ENCODE measurements at regions not wholly inside any gene's neighbourhood (a gene's known extent, or its start where the extent isn't known, plus 50 kb on each side); places are given as distances from the start of the nearest gene placed in this dataset.

GRCh38 chr4:160142579-160142978, 1039.7 kb downstream of the RAPGEF2 start:
- no peaks in the 10 kb centered on the region for H3K9me3 ChIP-seq (ENCODE audit: low read length)
- WGBS (ENCODE audit: low lambda C conversion rate): 0% methylated on average over 2 of the region's 2 CpGs

DNA sequence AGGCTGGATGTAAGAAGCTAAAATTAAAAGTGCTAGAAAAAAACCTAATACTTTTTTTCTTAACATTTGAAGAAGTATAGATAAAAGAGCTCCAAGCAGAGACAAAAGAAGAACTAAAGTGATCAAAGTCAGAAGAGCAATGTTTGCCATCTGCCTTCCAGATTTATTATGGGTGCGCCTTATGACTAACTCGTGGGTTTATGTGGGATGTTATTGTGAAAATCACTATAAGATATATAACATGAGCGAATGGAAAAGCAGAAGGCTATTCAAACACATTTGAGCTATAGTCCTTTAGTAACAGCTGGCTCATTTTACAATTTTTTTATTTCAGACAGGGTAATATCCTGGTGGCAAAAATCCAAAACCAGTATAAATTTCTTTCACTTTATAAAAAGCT, 1040.7 kb downstream of the RAPGEF2 start:
- no peak overlapping the region for H3K4me2 ChIP-seq (ENCODE audit: low read depth, low read length)
- no peak for TF ChIP-seq ZNF704 (CRISPR knock-in tag; IDR thresholded peaks at IDR 0.05; ENCODE audit: borderline replicate concordance)
- TF ChIP-seq SOX5 (CRISPR knock-in tag; IDR thresholded peaks at IDR 0.05; ENCODE audit: borderline replicate concordance): no peak
- TF ChIP-seq STAG1 (CRISPR knock-in tag; IDR thresholded peaks at IDR 0.05): no peak
- intact Hi-C loops (cut with micrococcal nuclease; ENCODE audit: unreplicated experiment) (no loop called here), in situ Hi-C loops (cut with HindIII; ENCODE audit: extremely low pct_ligation_motif_present, low pct_unique_long_range_greater_than_20kb) (no loop called here)
- no peak overlapping the region for H3K27ac ChIP-seq (ENCODE audit: extremely low read length, insufficient read depth, low read length)
- no peak overlapping the region for H3K4me3 ChIP-seq (replicated peaks in 1 of 3; ENCODE audit: insufficient read depth in 1 of 3, low read depth in 2 of 3, low read length in 3 of 3)
- H3K4me1 ChIP-seq (ENCODE audit: insufficient read depth, low read length): no peaks in the 10 kb centered on the region
- no peak for DNase-seq (ENCODE audit: low spot score)
- 1% methylated on average over 3 of the region's 3 CpGs for WGBS (ENCODE audit: low lambda C conversion rate)
- FAIRE-seq: no peak
- BruUV-seq (replicated peaks): no TSS peak
- H3K36me3 ChIP-seq (replicated peaks in 1 of 2; ENCODE audit: control insufficient read depth in 1 of 2, insufficient read depth in 2 of 2, low read length in 2 of 2): no peaks in the 10 kb centered on the region
- no peak overlapping the region for H3K9ac ChIP-seq (ENCODE audit: insufficient read depth, low read depth, low read length)
- no peak for ATAC-seq
- no peaks in the 10 kb centered on the region for H4K20me1 ChIP-seq (ENCODE audit: insufficient read depth, low read length)
- POLR2A ChIA-PET: no interaction called here
- CTCF ChIA-PET (ENCODE audit: low intra/inter-chr PET ratio, low total read pairs): no interaction called here
- no peak overlapping the region for H2AFZ ChIP-seq (ENCODE audit: low read length)
- no peaks in the 10 kb centered on the region for H3K9me3 ChIP-seq (ENCODE audit: low read length)
- no peaks in the 10 kb centered on the region for H3K79me2 ChIP-seq (ENCODE audit: insufficient read depth, low read length)
- no peaks in the 10 kb centered on the region for H3K27me3 ChIP-seq (ENCODE audit: control insufficient read depth in 1 of 2, insufficient read depth in 2 of 2, low read length in 2 of 2)

More at GRCh38 chr4:160142579-160142978, 1039.7 kb downstream of the RAPGEF2 start:
- TF ChIP-seq ZNF766 (CRISPR knock-in tag; IDR thresholded peaks at IDR 0.05; ENCODE audit: borderline replicate concordance) (no peak), ESRRA (CRISPR knock-in tag; IDR thresholded peaks at IDR 0.05; ENCODE audit: low read depth) (no peak), NR1H2 (CRISPR knock-in tag; IDR thresholded peaks at IDR 0.05; ENCODE audit: borderline replicate concordance, low read depth) (no peak), ZNF75D (CRISPR knock-in tag; IDR thresholded peaks at IDR 0.05; ENCODE audit: borderline replicate concordance) (no peak)
- H3K36me3 ChIP-seq (replicated peaks in 1 of 2; ENCODE audit: control insufficient read depth in 1 of 2, insufficient read depth in 2 of 2, low read length in 2 of 2): no peaks in the 10 kb centered on the region
- H3K4me2 ChIP-seq (ENCODE audit: low read depth, low read length): no peak overlapping the region
- ChIA-PET POLR2A (no interaction called here), CTCF (ENCODE audit: low intra/inter-chr PET ratio, low total read pairs) (no interaction called here)
- no peak overlapping the region for H2AFZ ChIP-seq (ENCODE audit: low read length)
- H3K9ac ChIP-seq (ENCODE audit: insufficient read depth, low read depth, low read length): no peak overlapping the region
- no peaks in the 10 kb centered on the region for H3K4me1 ChIP-seq (ENCODE audit: insufficient read depth, low read length)
- DNase-seq (ENCODE audit: low spot score) (no peak), ATAC-seq (no peak), FAIRE-seq (no peak)
- H3K79me2 ChIP-seq (ENCODE audit: insufficient read depth, low read length): no peaks in the 10 kb centered on the region
- no peak overlapping the region for H3K27ac ChIP-seq (ENCODE audit: extremely low read length, insufficient read depth, low read length)
- intact Hi-C loops (cut with micrococcal nuclease; ENCODE audit: unreplicated experiment) (no loop called here), in situ Hi-C loops (cut with HindIII; ENCODE audit: extremely low pct_ligation_motif_present, low pct_unique_long_range_greater_than_20kb) (no loop called here)
- no peak overlapping the region for H3K4me3 ChIP-seq (replicated peaks in 1 of 3; ENCODE audit: insufficient read depth in 1 of 3, low read depth in 2 of 3, low read length in 3 of 3)
- BruUV-seq (replicated peaks): no TSS peak
- no peaks in the 10 kb centered on the region for H3K27me3 ChIP-seq (ENCODE audit: control insufficient read depth in 1 of 2, insufficient read depth in 2 of 2, low read length in 2 of 2)
- no peaks in the 10 kb centered on the region for H4K20me1 ChIP-seq (ENCODE audit: insufficient read depth, low read length)
